ENCODE measurements at regions not wholly inside any gene's neighbourhood (a gene's known extent, or its start where the extent isn't known, plus 50 kb on each side); places are given as distances from the start of the nearest gene placed in this dataset.

- no peaks in the 10 kb centered on the region for H3K9me3 ChIP-seq
- intact Hi-C loops (cut with DNase I): no loop called here
- H3K27me3 ChIP-seq: no peaks in the 10 kb centered on the region
- FAIRE-seq (no peak), ATAC-seq (no peak), DNase-seq (no peak)
- WGBS, 2 donors: 81 to 87% methylated on average over 6 of the region's 6 CpGs
- TF ChIP-seq CTCF (IDR thresholded peaks at IDR 0.05): no peak
- H3K27ac ChIP-seq: no peak overlapping the region
- no peaks in the 10 kb centered on the region for H3K36me3 ChIP-seq
- H3K4me1 ChIP-seq: no peaks in the 10 kb centered on the region
- H3K4me3 ChIP-seq: no peak overlapping the region
Observed at GRCh38 chr5:73288803-73289720, 116.1 kb downstream of the TMEM174 start.

GRCh38 chr5:73286896-73287295 lies 113.9 kb downstream of the TMEM174 start:
- no peaks in the 10 kb centered on the region for H3K27me3 ChIP-seq
- H3K9me3 ChIP-seq: no peaks in the 10 kb centered on the region
- H3K27ac ChIP-seq: no peak overlapping the region
- no peak for TF ChIP-seq CTCF (IDR thresholded peaks at IDR 0.05)
- ATAC-seq: no peak
- FAIRE-seq: no peak
- H3K4me3 ChIP-seq: no peak overlapping the region
- WGBS, 2 donors: 96 to 99% methylated on average over 1 of the region's 1 CpG
- peaks cover 6 to 14% (median 6%) of the 10 kb centered on the region in 3 donors for H3K4me1 ChIP-seq
- DNase-seq: no peak
- no peaks in the 10 kb centered on the region for H3K36me3 ChIP-seq
- intact Hi-C loops (cut with DNase I): no loop called here

- 88 to 93% methylated on average over 3 of the region's 3 CpGs for WGBS, 2 donors
- FAIRE-seq (no peak), ATAC-seq (no peak), DNase-seq (no peak)
- no peak overlapping the region for H3K27ac ChIP-seq
- H3K4me1 ChIP-seq: peaks cover 6 to 18% (median 10%) of the 10 kb centered on the region in 3 donors
- no peaks in the 10 kb centered on the region for H3K27me3 ChIP-seq
- no peaks in the 10 kb centered on the region for H3K36me3 ChIP-seq
- no peak overlapping the region for H3K4me3 ChIP-seq
- intact Hi-C loops (cut with DNase I): no loop called here
- no peaks in the 10 kb centered on the region for H3K9me3 ChIP-seq
- TF ChIP-seq CTCF (IDR thresholded peaks at IDR 0.05): no peak
Observed at GRCh38 chr5:73284985-73285384, 112.0 kb downstream of the TMEM174 start.

GRCh38 chr5:73284220-73284795 lies 111.3 kb downstream of the TMEM174 start:
- H3K27me3 ChIP-seq: no peaks in the 10 kb centered on the region
- H3K36me3 ChIP-seq: no peaks in the 10 kb centered on the region
- 66 to 82% methylated on average over 7 of the region's 7 CpGs for WGBS, 2 donors
- no peak for TF ChIP-seq CTCF (IDR thresholded peaks at IDR 0.05)
- intact Hi-C loops (cut with DNase I): no loop called here
- no peak overlapping the region for H3K4me3 ChIP-seq
- FAIRE-seq (no peak), ATAC-seq (no peak), DNase-seq (no peak)
- H3K9me3 ChIP-seq: no peaks in the 10 kb centered on the region
- H3K4me1 ChIP-seq: peaks cover 6 to 18% (median 10%) of the 10 kb centered on the region in 3 donors
- H3K27ac ChIP-seq: no peak overlapping the region

GRCh38 chr5:73282923-73283322 lies 109.9 kb downstream of the TMEM174 start:
- H3K9me3 ChIP-seq: no peaks in the 10 kb centered on the region
- FAIRE-seq (no peak), DNase-seq (peak in 3 of 6 donors; percentile 33 to 37 (median 37)), ATAC-seq (peak; percentile 19 to 57 (median 48))
- intact Hi-C loops (cut with DNase I): no loop called here
- H3K4me1 ChIP-seq: peaks cover 6 to 18% (median 10%) of the 10 kb centered on the region in 3 donors
- no peaks in the 10 kb centered on the region for H3K27me3 ChIP-seq
- no peak for TF ChIP-seq CTCF (IDR thresholded peaks at IDR 0.05)
- no peak overlapping the region for H3K27ac ChIP-seq
- no peaks in the 10 kb centered on the region for H3K36me3 ChIP-seq
- no peak overlapping the region for H3K4me3 ChIP-seq

All from pancreas (tissue), 10 donors.